ENCODE measurements at regions not wholly inside any gene's neighbourhood (a gene's known extent, or its start where the extent isn't known, plus 50 kb on each side); places are given as distances from the start of the nearest gene placed in this dataset.

GRCh38 chr4:13168326-13168725, 315.8 kb downstream of the RAB28 start:
- TF ChIP-seq EZH2 (IDR thresholded peaks at IDR 0.05; ENCODE audit: borderline replicate concordance, low read depth, low read length, poor library complexity, severe bottlenecking) (no peak), CTCF (conservative IDR thresholded peaks at IDR 0.05; ENCODE audit: low read depth, low read length) (no peak)

All from A673 (cell line).